IMR-90 (cell line): ENCODE measurements at regions not wholly inside any gene's neighbourhood (a gene's known extent, or its start where the extent isn't known, plus 50 kb on each side); places are given as distances from the start of the nearest gene placed in this dataset.
"Not testable (repeated sequence)": the region's sequence is repeated elsewhere in the genome, so short reads cannot be mapped to it uniquely, and the experiment has no call there.

Source experiments
- ATAC-seq: fragments of 200-7000 bp; cut with Tn5 transposase; 2 replicates; pipeline ENCODE4 v1.9.1; 2020; ENCODE audit warnings: low read depth, mild to moderate bottlenecking, moderate library complexity
- BruUV-seq: library from RNA; stranded (reverse); fragments of 400-500 nt; replicated peaks from 2 replicates; lab custom pipeline; 2021; lab: Mats Ljungman, UMichigan
- CTCF ChIA-PET: fragments of 300-600 bp; formaldehyde crosslinking; extraction: SDS; loops from one replicate; lab custom pipeline; 2021; ENCODE audit warnings: antibody characterized with exemption; lab: Yijun Ruan, JAX
- POLR2A ChIA-PET: fragments of 300-600 bp; sonication (Branson Sonifier 250); formaldehyde crosslinking; loops from one replicate; lab custom pipeline; 2022; ENCODE audit warnings: antibody characterized with exemption; ENCODE audit not compliant: unreplicated experiment; lab: Charles Lee
- DNase-seq: peaks from one replicate; pipeline ENCODE4 v3.0.0; 2013
- H2AFZ ChIP-seq: replicated peaks from 2 replicates; pipeline ENCODE3; 2013; ENCODE audit warnings: low read length, mild to moderate bottlenecking; ENCODE audit not compliant: poor library complexity
- H2AK5ac ChIP-seq: 2 replicates; pipeline ENCODE4 v1.6.1; 2013; ENCODE audit warnings: low read depth, low read length, inconsistent platforms
- H2AK9ac ChIP-seq: replicated peaks from 2 replicates; pipeline ENCODE3; 2013; ENCODE audit warnings: mild to moderate bottlenecking, low read depth, low read length, moderate library complexity; ENCODE audit not compliant: poor library complexity
- H2BK120ac ChIP-seq: 2 replicates; pipeline ENCODE4 v1.6.1; 2013; ENCODE audit warnings: low read depth, low read length, inconsistent platforms
- H2BK15ac ChIP-seq: 3 replicates; pipeline ENCODE4 v1.6.1; 2013; ENCODE audit warnings: low read depth, low read length, inconsistent platforms
- H2BK20ac ChIP-seq: 2 replicates; pipeline ENCODE4 v1.6.1; 2013; ENCODE audit warnings: low read depth, mild to moderate bottlenecking, inconsistent platforms, low read length, moderate library complexity
- H2BK5ac ChIP-seq: 2 replicates; pipeline ENCODE4 v1.6.1; 2013; ENCODE audit warnings: mild to moderate bottlenecking, low read depth, low read length, inconsistent platforms; ENCODE audit not compliant: poor library complexity, severe bottlenecking
- H3K14ac ChIP-seq: replicated peaks from 2 replicates; pipeline ENCODE4 v1.6.1; 2013; ENCODE audit warnings: low read depth, low read length, inconsistent platforms
- H3K18ac ChIP-seq: 2 replicates; pipeline ENCODE4 v1.6.1; 2013; ENCODE audit warnings: low read depth, low read length, control low read depth
- H3K23ac ChIP-seq: 2 replicates; pipeline ENCODE4 v1.6.1; 2013; ENCODE audit warnings: low read depth, low read length, inconsistent platforms
- H3K27ac ChIP-seq: 2 replicates; pipeline ENCODE4 v1.5.1; 2013; ENCODE audit warnings: mild to moderate bottlenecking, control low read depth, low read length; ENCODE audit not compliant: insufficient read depth
- H3K27me3 ChIP-seq: 2 replicates; pipeline ENCODE4 v1.6.1; 2013; ENCODE audit warnings: low read length; ENCODE audit not compliant: control insufficient read depth, insufficient read depth
- H3K36me3 ChIP-seq: 2 replicates; pipeline ENCODE4 v1.6.1; 2013; ENCODE audit warnings: low read length, mixed read lengths; ENCODE audit not compliant: control insufficient read depth, insufficient read depth
- H3K4ac ChIP-seq: 2 replicates; pipeline ENCODE4 v1.6.1; 2013; ENCODE audit warnings: low read depth, low read length, inconsistent platforms
- H3K4me1 ChIP-seq: 2 replicates; pipeline ENCODE4 v1.6.1; 2013; ENCODE audit warnings: low read length, mixed read lengths; ENCODE audit not compliant: control insufficient read depth, insufficient read depth
- H3K4me2 ChIP-seq: 2 replicates; pipeline ENCODE4 v1.6.1; 2013; ENCODE audit warnings: low read depth, mild to moderate bottlenecking, control low read depth, low read length, moderate library complexity
- H3K4me3 ChIP-seq: 2 replicates; pipeline ENCODE4 v1.5.1; 2013; ENCODE audit warnings: low read depth, mild to moderate bottlenecking, control low read depth, low read length, moderate library complexity; ENCODE audit not compliant: insufficient read depth
- H3K56ac ChIP-seq: 2 replicates; pipeline ENCODE4 v1.6.1; 2013; ENCODE audit warnings: low read length, inconsistent platforms; ENCODE audit not compliant: insufficient read depth; ENCODE audit errors: extremely low read depth
- H3K79me1 ChIP-seq, 2 experiments: 2 replicates each; pipeline ENCODE4 v1.6.1; 2013; ENCODE audit warnings: low read length in 2 of 2, inconsistent platforms in 1 of 2, low read depth in 1 of 2
- H3K9ac ChIP-seq: 2 replicates; pipeline ENCODE4 v1.6.1; 2013; ENCODE audit warnings: low read depth, low read length, control low read depth
- H3K9me1 ChIP-seq: 2 replicates; pipeline ENCODE4 v1.6.1; 2013; ENCODE audit warnings: low read length, inconsistent platforms; ENCODE audit not compliant: insufficient read depth
- H3K9me3 ChIP-seq: 2 replicates; pipeline ENCODE4 v1.6.1; 2013; ENCODE audit warnings: low read length; ENCODE audit not compliant: control insufficient read depth, insufficient read depth
- H4K20me1 ChIP-seq: 2 replicates; pipeline ENCODE4 v1.6.1; 2013; ENCODE audit warnings: low read length, inconsistent platforms; ENCODE audit not compliant: insufficient read depth
- H4K5ac ChIP-seq: 2 replicates; pipeline ENCODE4 v1.6.1; 2013; ENCODE audit warnings: mild to moderate bottlenecking, low read depth, low read length, control low read depth
- H4K8ac ChIP-seq, 2 experiments: 2 replicates each; pipeline ENCODE4 v1.6.1; 2013; ENCODE audit warnings: low read depth in 2 of 2, low read length in 2 of 2, control low read depth in 1 of 2, inconsistent platforms in 1 of 2
- H4K91ac ChIP-seq: 2 replicates; pipeline ENCODE4 v1.6.1; 2013; ENCODE audit warnings: low read depth, low read length, inconsistent platforms; ENCODE audit not compliant: insufficient read depth
- CHD1 ChIP-seq: IDR thresholded peaks from 2 replicates; pipeline ENCODE4 v1.6.1; 2012; ENCODE audit warnings: low read depth, low read length, improper control_type of control experiment
- ELK1 ChIP-seq: fragments of 150-350 bp; IDR thresholded peaks from 2 replicates; pipeline ENCODE4 v1.6.1; 2016; ENCODE audit warnings: low read depth, mild to moderate bottlenecking, low read length, moderate library complexity, borderline replicate concordance
- FOS ChIP-seq: fragments of 150-350 bp; IDR thresholded peaks from 2 replicates; pipeline ENCODE4 v1.6.1; 2016; ENCODE audit warnings: low read depth, low read length
- MAFK ChIP-seq: IDR thresholded peaks from 2 replicates; pipeline ENCODE4 v1.6.1; 2012; ENCODE audit warnings: low read depth, low read length, improper control_type of control experiment
- MAZ ChIP-seq: IDR thresholded peaks from 2 replicates; pipeline ENCODE4 v1.6.1; 2012; ENCODE audit warnings: low read depth, mild to moderate bottlenecking, low read length, improper control_type of control experiment, moderate library complexity, borderline replicate concordance
- MXI1 ChIP-seq: IDR thresholded peaks from 2 replicates; pipeline ENCODE4 v1.6.1; 2012; ENCODE audit warnings: low read depth, mild to moderate bottlenecking, low read length, moderate library complexity, borderline replicate concordance
- RCOR1 ChIP-seq: IDR thresholded peaks from 2 replicates; pipeline ENCODE4 v1.6.1; 2012; ENCODE audit warnings: mild to moderate bottlenecking, low read length, improper control_type of control experiment; ENCODE audit not compliant: insufficient replicate concordance
- RFX5 ChIP-seq: IDR thresholded peaks from 2 replicates; pipeline ENCODE4 v1.8.0; 2012; ENCODE audit warnings: low read depth, mild to moderate bottlenecking, low read length, moderate library complexity
- USF2 ChIP-seq: fragments of 150-350 bp; IDR thresholded peaks from 2 replicates; pipeline ENCODE4 v1.6.1; 2017; ENCODE audit warnings: mild to moderate bottlenecking, antibody characterized with exemption, low read length, low read depth
- WGBS, 2 experiments: methylation state at CpG; one replicate each; pipeline versions ENCODE4 v1.1.5 to v1.1.7; 2013; ENCODE audit warnings: missing lambda C conversion rate in 2 of 2; ENCODE audit not compliant: insufficient read length in 1 of 2; ENCODE audit errors: extremely low coverage in 2 of 2; 5-methylcytosine and 5-hydroxymethylcytosine counted together
- dilution Hi-C: fragments of 300-500 bp; cut with HindIII; formaldehyde crosslinking; loops from one replicate; pipeline ENCODE4 v1.14.3; 2018; ENCODE audit warnings: low sequenced_read_pairs; ENCODE audit not compliant: unreplicated experiment
- in situ Hi-C: fragments of 300-500 bp; cut with MboI; formaldehyde crosslinking; loops from 3 replicates; pipeline ENCODE4 v1.14.3; 2019; ENCODE audit warnings: low sequenced_read_pairs, inconsistent platforms, mixed read lengths
- intact Hi-C: fragments of 100-400 bp; cut with micrococcal nuclease; formaldehyde crosslinking; loops from 2 replicates; pipeline ENCODE4 v1.10.0; 2022

GRCh38 chr9:7554699-7555098, 244.9 kb downstream of the DMAC1 start:
- Histone ChIP-seq H4K91ac (no peak overlapping the region), H3K23ac (no peak overlapping the region), H3K4me3 (no peak overlapping the region), H3K36me3 (no peaks in the 10 kb centered on the region), H3K14ac (no peak overlapping the region), H3K18ac (no peak overlapping the region), H3K4me2 (no peak overlapping the region), H3K9me1 (no peaks in the 10 kb centered on the region), H4K20me1 (no peaks in the 10 kb centered on the region), H3K27me3 (no peaks in the 10 kb centered on the region; the same call in 1 of the 2 replicates), H3K56ac (no peak overlapping the region), H2BK120ac (no peak overlapping the region), H3K9me3 (no peaks in the 10 kb centered on the region), H2BK15ac (no peak overlapping the region), H3K27ac (no peak overlapping the region), H4K8ac (no peak overlapping the region), H2AK9ac (no peak overlapping the region), H2BK20ac (no peak overlapping the region), H4K5ac (no peak overlapping the region), H3K79me1 (no peaks in the 10 kb centered on the region), H3K4me1 (no peaks in the 10 kb centered on the region), H2AFZ (no peak overlapping the region), H3K4ac (no peak overlapping the region), H2AK5ac (no peak overlapping the region), H3K9ac (no peak overlapping the region), H2BK5ac (no peak overlapping the region)
- CTCF ChIA-PET: no interaction called here
- intact Hi-C loops: no loop called here
- in situ Hi-C loops: no loop called here
- POLR2A ChIA-PET: no interaction called here
- no TSS peak for BruUV-seq
- no peak for DNase-seq
- TF ChIP-seq RFX5: no peak
- TF ChIP-seq FOS: no peak
- TF ChIP-seq MAZ: no peak
- TF ChIP-seq MAFK: no peak
- TF ChIP-seq MXI1: no peak
- TF ChIP-seq CHD1: no peak
- TF ChIP-seq RCOR1: no peak
- no peak for TF ChIP-seq ELK1
- TF ChIP-seq USF2: no peak
- WGBS, 2 experiments: no CpG with 5 or more reads among the region's 2 CpGs
- no peak for ATAC-seq
- dilution Hi-C loops: no loop called here

GRCh38 chr9:7552706-7553105, 246.9 kb downstream of the DMAC1 start:
- WGBS, 2 experiments: no CpG with 5 or more reads among the region's 1 CpG
- DNase-seq, H3K27ac ChIP-seq, H2AK9ac ChIP-seq, H2BK15ac ChIP-seq, intact Hi-C loops, H3K4ac ChIP-seq, H3K4me2 ChIP-seq, H3K18ac ChIP-seq, H3K14ac ChIP-seq, H4K20me1 ChIP-seq, H3K9ac ChIP-seq, H3K4me1 ChIP-seq, H3K56ac ChIP-seq, BruUV-seq, H4K8ac ChIP-seq, H3K9me3 ChIP-seq, H3K23ac ChIP-seq, H3K36me3 ChIP-seq, dilution Hi-C loops, H2AK5ac ChIP-seq, H3K27me3 ChIP-seq, H2BK120ac ChIP-seq, H3K9me1 ChIP-seq, H3K4me3 ChIP-seq, H4K91ac ChIP-seq, H2AFZ ChIP-seq, H3K79me1 ChIP-seq, ATAC-seq, H2BK20ac ChIP-seq, POLR2A ChIA-PET, H2BK5ac ChIP-seq, in situ Hi-C loops, CTCF ChIA-PET, H4K5ac ChIP-seq: not testable (repeated sequence)
